ENCODE measurements at regions not wholly inside any gene's neighbourhood (a gene's known extent, or its start where the extent isn't known, plus 50 kb on each side); places are given as distances from the start of the nearest gene placed in this dataset.

DNA sequence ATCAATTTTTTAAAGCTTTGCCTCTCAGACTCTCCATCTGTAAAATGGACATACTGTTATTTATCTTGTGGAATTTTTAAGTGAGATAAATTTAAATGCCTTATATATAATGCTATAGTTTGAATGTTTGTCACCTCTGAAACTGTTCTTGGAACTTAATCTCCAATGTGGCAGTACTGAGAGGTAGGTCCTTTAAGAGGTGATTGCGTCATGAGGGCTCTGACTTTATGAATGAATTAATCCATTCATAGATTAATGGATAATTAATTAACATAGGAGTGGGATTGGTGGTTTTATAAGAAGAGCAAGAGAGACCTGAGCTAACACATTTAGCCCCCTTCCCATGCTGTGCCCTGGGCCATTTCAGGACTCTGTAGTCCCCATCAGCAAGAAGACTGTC lies 326.3 kb upstream of the TSHZ2 start:
- no peak for DNase-seq (ENCODE audit: low read depth in 2 of 2)

DNA sequence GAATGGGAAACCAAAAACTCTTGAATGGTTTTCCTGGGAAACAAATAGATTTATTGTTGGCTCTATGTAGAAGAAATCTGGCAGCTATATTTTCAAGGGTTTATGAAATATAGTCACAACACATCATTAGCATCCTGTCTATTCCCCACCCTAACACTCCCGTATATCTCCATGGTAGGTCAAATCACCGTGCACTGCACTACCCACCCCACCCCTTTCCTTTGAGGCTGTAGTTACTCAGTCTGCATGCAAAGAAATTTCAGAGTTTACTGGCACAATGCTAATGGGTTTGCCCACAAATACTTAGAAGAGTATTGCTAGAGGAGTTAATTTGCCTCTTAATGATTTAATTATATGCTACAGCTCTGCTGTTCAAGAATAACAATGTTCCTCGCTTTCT lies 329.1 kb upstream of the TSHZ2 start:
- no peak for DNase-seq (ENCODE audit: low read depth in 2 of 2)

DNA sequence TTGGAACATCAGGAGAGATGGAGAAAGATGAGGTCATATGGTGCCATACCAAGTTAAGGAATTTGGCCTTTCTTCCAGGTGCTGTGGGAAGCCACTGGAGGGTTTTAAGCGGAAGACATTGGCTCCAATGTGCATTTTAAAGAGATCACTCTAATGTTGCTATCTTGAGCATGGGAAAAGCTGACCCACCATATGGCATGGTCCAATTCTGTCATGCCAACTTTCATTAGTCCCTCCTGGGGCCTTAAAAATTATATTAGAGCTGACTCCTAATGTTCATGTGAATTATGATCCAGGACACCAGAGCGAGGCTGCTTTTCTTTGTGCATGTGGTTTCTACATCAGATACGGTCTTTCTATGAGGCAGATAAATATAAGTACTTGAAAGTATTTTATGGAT lies 335.0 kb upstream of the TSHZ2 start:
- DNase-seq (ENCODE audit: low read depth in 2 of 2) = no peak

DNA sequence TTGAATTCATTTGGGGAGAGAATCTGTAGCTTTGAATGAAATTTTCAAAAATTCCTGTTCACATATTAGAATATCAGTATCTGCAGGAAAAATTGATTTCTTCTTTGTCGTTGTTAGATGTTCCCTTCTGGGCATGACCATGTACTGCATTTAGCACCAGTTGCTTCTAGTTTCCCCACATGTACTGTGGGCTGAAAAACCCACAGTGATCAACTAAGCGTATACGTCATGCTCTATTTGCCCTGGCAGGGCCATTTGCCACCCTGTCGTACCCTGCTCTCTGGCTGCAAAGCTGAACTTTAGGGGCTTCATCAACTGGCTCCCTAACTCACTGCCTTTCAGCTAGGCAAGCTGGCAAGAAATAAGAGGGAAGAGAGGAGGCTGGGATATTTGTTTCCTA lies 340.7 kb upstream of the TSHZ2 start:
- DNase-seq (ENCODE audit: low read depth in 2 of 2) = no peak

DNA sequence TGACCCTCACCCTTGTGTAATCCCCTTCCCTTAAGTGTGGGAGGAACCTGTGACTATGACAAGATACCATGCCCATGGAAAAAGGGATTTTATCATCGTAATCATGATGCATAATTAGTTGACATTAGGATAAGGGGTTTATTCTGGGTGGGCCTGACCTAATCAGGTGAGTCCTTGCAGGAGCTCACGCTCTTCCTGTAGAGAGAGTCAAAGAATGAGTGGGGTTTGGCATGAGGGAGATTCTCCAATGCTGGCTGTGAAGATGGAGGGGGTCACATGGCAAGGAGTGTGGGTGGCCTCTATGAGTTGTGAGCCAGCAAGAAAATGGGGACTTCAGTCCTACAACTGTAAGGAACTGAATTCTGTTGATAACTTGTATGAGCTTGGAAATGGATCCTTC lies 342.0 kb upstream of the TSHZ2 start:
- DNase-seq (ENCODE audit: low read depth in 2 of 2) = no peak

DNA sequence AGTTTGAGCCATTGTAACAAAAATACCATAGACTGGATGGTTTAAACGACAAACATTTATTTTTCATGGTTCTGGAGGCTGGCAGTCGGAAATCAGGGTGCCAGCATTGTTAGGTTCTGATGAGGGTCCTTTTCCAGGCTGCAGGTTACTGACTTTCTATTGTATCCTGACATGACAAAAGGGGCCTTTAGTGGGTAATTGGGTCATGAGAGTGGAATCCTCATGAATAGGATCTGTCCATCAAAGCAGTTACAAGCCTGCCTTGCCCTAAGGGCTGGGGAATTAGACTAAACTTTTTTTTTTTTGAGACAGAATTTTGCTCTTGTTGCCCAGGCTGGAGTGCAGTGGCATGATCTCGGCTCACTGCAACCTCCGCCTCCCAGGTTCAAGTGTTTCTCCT lies 347.9 kb upstream of the TSHZ2 start:
- DNase-seq (ENCODE audit: low read depth in 2 of 2) = no peak

DNA sequence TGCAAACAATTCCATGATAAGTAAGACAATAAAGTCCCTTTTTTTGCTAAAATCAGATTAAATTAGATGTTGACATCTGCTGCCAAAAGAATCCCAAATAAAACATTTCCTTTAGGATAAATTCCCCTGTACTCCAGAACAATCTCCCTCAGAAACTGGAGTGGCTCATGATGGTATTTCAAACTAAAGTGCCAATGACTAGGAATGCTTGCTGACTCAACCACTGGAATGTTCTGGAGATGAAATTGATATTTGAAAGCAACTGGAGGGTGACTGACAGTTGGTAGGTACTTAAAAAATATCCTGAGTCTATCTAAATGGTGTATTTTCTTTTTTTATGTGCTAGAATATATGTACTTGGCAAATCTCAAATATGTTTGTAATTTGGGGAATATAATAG lies 350.1 kb upstream of the TSHZ2 start:
- no peak for DNase-seq (ENCODE audit: low read depth in 2 of 2)

DNA sequence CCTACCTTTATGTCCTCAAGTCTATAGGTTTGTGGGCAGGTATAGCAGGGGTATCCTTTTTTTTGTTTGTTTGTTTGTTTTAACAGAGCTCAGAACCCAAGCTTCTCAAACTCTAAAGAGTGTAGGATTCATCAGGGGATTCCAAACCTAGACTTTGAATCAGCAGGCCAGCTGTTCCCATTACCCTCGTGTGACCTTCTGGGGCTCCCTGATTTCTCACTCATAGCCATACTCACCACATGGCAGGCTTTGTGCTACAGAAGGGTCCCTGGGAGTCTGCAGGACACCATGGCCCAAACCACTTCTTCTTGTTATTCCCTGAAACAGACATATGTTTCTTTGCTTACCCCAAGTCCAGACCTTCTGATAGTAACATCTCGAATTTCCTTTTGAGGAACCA lies 350.8 kb upstream of the TSHZ2 start:
- no peak for DNase-seq (ENCODE audit: low read depth in 2 of 2)

DNA sequence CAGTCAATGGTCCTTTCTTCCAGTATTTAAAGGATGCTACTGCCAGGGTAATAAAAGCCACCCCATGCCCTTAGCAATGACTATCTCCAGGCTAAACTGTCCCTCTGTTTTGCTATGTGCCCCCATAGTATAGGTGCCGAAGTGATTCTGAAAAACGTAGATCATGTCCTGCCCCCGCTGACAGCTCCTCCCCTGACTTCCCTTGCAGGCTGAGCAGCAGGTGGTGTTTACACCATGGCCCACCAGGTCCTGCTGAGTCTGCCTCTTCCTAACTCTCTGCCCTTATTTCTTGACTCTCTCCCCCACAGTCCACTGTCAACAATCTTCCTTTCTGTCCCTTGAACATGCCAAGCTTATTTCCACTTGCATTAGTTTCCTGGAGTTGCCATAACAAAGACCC lies 352.5 kb upstream of the TSHZ2 start:
- no peak for DNase-seq (ENCODE audit: low read depth in 2 of 2)

DNA sequence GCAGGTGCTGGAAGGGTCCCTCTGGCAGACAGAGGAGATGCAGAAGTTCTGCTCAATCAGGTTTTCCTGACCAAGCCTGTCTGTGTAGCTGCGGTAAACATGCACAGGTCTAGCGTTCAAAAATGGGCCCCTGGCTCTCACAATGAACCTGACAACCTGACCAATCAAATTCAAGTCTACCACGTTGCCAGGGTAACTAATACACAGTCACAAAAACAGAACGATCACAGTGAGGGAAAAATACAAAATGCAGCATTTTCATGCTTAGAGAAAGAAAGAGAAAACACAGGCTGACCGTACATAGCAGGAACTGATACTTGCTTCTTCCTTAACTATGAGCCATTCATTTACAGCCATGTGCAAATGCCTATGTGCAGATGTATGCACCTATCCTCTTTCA lies 353.1 kb upstream of the TSHZ2 start:
- DNase-seq (ENCODE audit: low read depth in 2 of 2) = no peak

DNA sequence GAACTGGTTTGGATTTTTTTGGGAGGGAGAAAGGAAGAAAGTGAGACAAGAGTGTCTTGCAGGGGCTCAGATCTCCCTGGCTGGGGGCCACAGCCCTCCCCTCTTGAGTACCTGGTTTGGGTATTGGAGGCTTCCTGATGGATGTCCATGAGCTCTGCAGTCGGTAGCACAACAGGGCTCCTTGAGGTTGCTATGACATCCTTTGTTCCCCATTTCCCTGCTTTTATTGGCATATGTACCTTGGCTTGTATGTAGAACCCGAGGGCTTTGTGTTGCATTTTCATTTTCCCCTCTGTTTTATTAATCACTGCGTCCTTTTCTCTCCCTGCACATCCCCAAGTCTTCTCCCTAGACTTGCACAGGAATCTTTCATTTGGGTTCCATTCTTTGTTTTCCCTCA lies 355.5 kb upstream of the TSHZ2 start:
- no peak for DNase-seq (ENCODE audit: low read depth in 2 of 2)

DNA sequence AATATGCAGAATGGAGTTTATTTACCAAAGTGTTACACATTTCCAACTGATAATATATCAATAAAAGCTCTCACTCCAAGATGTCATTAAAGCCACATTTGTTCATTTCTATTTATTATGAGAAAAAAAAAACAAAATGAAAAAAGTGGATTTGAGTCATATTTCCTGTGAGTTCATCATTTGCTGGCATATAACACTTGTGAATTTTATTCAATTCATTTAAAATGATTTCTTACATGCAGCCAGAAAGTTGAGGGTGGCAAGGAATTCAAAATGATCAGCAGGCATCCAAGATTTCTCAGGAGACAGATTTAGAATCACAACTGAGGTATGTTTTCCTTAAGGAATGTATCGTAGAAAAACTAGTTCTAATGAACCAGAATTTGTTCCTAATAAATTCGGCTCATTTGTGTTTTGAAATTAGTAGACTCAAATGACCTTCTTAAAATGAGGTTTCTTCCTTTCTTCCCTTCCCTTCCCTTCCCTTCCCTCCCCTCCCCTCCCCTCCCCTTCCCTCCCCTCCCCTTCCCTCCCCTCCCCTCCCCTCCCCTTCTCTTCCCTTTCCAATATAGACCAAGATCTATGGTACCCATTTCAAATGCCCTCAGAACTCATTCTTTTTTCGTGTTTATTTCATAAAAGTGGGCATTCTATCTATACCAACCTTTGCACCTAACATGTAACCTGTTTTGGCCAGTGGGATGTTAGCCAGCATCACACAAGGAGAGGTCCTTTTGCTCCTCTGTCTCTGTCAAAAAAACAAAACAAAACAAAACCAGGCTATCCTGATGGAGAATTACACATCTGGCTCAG lies 357.9 kb upstream of the TSHZ2 start:
- no peak for DNase-seq (ENCODE audit: low read depth in 2 of 2)

DNA sequence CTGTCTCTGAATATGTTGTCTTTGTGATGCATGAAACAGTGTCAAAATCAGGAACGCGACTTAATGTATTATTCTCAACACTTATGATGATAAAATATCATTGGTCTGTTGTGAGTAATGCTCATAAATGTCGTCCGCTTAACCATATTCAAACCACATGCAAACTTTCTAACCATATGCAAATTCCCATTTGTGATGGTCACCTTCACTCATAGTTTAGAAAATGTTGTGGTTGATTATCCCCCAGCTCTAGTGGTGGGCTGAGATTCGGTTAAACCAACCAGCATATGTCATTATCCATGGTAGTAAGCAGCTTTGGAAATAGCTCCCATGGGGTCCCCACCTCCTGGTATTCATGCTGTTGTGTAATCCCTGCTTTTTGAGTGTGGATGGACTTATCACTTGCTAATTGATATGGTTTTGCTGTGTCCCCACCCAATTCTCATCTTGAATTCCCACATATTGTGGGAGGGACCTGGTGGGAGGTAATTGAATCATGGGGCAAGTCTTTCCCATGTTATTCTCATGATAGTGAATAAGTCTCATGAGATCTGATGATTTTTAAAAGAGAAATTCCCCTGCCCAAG lies 360.0 kb upstream of the TSHZ2 start:
- DNase-seq (ENCODE audit: low read depth in 2 of 2) = no peak

DNA sequence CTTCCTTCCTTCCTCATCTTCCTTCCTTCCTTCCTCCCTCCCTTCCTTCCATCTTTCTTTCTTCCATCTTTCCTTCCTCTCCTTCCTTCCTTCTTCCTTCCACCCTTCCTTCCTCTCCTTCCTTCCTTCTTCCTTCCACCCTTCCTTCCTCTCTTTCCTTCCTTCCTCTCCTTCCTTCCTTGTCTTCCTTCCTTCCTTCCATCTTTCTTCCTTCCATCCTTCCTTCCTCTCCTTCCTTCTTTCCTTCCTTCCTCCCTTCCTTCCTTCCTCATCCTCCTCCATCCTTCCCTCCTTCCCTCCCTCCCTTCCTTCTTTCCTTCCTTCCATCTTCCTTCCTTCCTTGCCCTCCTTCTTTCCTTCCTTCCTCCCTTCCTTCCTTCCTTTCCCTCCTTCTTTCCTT lies 361.4 kb upstream of the TSHZ2 start:
- DNase-seq (ENCODE audit: low read depth in 2 of 2) = no peak

DNA sequence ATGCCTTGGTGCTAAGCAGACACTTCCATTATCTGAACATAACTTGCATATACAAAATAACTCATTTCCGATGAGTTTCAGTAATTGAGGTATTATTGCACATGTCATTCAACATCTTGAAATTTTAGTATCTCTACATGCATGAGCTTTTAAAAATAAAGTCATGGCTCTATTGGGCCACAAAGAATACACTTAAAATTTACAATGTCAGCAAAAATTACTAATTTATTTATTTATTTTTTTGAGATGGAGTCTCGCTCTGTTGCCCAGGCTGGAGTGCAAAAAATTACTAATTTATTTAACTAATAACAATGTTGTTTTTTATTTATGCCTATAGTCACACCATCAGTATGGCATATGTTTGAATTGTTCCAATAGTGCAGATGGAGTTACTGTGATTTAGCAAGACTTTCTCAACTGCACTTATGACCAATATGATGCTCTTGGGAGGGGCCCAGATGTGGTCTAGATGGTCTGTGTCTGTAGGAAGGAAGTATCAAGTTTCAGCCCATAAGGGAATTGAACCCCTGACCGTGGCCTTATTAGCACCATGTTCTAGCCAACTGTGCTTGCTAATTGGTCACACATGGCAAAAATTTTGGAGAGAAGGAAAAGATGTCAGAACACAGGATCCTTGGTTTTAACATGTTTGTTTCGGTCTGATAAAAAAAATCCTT lies 370.7 kb upstream of the TSHZ2 start:
- DNase-seq (ENCODE audit: low read depth in 2 of 2) = no peak

DNA sequence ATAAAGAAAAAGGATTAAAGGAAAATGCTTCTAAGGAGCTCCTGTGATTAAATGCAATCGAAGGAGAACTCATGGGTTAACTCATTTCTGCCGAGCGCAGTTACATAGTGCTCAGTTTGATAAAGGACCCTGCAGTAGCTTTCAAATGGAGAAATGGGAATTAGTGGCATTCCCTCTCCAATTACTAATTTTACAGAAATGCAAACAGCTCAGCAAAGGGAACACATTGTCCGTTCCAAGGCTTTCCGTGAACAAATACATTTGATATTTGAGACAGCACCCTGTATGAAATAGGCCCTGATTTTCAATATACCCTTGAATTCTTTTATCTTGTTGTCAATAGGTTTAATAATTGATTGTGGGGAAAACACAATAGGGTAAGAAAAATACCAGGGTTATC lies 375.9 kb upstream of the TSHZ2 start:
- DNase-seq (ENCODE audit: low read depth in 2 of 2) = no peak

DNA sequence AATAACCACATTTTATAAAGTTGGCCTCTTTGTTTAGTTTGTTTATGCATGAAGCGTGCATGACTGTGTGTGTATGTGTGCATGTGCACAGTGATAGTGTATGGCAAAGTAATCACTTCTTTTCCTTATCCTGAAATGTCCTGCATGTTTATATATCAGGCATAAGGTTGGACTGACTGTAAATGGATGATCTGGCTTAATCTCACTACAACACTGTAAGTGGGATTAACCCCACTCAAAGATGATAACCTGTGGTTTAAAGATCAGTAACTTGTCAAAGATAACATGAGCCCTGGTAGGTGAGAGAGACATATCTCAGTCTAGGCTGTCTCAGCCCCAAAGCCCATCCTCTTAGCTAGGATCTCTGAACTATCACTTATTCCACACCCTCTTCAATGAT lies 376.6 kb upstream of the TSHZ2 start:
- no peak for DNase-seq (ENCODE audit: low read depth in 2 of 2)

DNA sequence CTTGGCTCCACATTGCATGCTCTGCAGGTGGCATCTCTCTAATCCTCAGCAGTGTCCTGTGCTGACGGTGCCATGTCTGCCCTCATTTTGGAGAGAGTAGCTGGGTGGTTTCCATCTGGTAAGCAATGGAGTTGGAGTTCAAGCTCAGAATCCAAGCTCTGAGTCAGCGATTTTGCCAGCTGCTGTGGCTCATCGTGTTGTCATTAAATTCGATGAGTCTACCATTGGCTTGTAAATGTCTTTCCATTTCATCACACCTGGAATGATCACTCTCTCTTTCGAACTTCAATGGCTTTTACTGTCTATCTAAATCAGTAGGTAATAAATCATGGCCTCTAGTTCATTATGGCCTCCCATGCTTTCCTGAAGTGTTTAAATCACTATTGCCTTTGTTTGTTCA lies 378.5 kb upstream of the TSHZ2 start:
- no peak for DNase-seq (ENCODE audit: low read depth in 2 of 2)

DNA sequence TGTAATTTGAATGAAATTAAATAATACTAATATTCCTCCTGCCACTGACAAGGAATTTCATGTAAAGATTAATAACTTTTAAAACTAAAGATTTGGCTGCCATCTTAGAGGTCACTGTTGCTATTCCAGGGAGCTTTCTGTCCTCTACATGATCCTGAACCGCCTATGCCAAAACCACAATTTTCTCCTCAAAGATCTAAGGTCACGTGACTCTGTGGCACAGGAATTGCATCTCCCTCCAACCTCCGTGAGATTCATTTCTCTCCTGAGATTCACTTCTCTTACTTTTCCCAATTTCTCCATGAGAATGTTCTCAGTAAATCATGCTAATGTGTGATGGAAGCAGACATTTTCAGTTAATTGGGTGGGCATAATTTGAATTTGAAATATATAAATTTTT lies 379.6 kb upstream of the TSHZ2 start:
- DNase-seq (ENCODE audit: low read depth in 2 of 2) = no peak

DNA sequence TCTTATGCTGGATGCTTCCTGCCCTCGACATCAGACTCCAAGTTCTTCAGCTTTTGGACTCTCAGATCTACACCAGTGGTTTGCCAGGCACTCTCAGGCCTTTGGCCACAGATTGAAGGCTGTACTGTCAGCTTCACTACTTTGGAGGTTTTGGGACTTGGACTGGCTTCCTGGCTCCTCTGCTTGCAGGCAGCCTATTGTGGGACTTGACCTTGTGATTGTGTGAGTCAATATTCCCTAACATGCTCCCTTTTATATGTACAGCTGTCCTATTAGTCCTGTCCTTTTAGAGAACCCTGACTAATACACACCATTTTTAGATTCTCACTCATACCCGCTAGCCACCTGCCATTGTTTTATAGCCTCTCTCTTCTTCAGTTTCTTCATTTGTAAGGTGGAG lies 382.1 kb upstream of the TSHZ2 start:
- DNase-seq (ENCODE audit: low read depth in 2 of 2) = no peak

DNA sequence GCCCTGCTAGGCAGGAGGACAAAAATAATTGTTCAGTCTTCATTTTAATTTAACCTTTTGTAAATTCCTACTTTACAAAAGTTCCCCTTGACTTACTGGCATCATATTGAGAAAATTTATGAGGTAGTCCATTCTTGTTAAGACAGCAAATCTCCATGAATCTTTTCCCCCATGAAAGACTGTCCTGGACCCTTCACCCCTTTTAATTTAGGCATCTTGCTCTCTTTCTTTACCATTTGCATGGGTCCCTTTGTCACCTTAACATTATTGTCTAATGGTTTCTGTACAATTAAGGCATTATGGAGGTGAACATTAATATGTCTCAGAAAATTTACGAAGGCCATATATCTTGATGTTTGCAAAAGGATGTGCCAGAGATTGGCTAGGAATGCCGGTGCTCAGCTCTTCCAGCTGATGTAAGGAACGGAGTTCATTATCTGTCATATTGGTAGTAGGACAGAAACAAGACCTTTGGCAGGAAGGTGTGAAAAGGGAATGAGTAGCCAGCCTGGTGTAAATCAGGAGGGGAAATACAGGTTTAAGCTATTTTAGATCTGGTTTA lies 382.8 kb upstream of the TSHZ2 start:
- DNase-seq (ENCODE audit: low read depth in 2 of 2) = no peak

DNA sequence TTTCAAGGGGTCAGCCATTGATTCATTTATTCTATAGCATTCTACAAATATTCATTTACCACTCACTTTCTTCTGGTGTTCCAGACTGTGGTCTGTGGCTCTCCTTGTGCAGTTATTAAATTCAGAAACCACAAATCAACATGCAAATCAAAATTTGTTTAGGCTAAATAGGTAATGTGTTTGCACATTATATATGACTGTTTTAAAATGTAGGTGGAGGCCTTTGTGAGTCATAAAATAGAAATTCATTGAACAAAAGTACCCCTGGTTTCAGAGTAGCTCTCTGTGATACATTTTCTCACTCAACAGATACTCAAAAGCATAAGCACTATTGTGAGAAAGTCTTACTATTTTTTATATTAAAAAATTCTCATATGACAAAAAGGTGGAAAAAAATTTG lies 385.5 kb upstream of the TSHZ2 start:
- no peak for DNase-seq (ENCODE audit: low read depth in 2 of 2)

DNA sequence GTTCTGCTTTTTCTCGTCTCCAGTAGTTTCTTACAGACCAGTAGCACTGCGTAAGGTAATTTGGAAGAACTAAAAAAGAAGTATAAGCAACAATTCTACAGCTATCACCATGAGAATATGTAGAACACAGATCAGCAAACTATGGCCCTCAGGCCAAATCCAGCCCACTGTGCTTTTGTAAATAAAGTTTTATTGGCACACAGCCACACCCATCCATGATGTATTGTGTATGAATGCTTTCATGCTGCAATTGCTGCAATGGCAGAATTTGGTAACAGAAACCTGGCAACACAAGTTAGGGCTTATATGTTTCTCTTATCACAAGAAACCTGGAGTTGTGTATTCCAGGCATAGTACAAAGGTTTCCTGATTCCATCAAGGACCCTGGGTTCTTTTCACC lies 386.8 kb upstream of the TSHZ2 start:
- DNase-seq (ENCODE audit: low read depth in 2 of 2) = no peak

Measured in stimulated activated CD4-positive, alpha-beta T cell treated with anti-CD3 and anti-CD28 coated beads, Interleukin-1b, Interleukin-23, amount 100 ng/mL, for 4 hours (primary cell).